CD4-positive, alpha-beta T cell (primary cell): ENCODE measurements at regions not wholly inside any gene's neighbourhood (a gene's known extent, or its start where the extent isn't known, plus 50 kb on each side); places are given as distances from the start of the nearest gene placed in this dataset.

Source experiments
- ATAC-seq: fragments of 200-7000 bp; cut with Tn5 transposase; one replicate; pipeline ENCODE4 v1.10.0; 2022; ENCODE audit warnings: mild to moderate bottlenecking; ENCODE audit not compliant: poor library complexity
- CTCF ChIA-PET: fragments of 350-600 bp; sonication (Branson Sonifier 250); formaldehyde crosslinking; loops from one replicate; lab custom pipeline; 2021; ENCODE audit warnings: antibody characterized with exemption, inconsistent platforms; lab: Charles Lee
- POLR2A ChIA-PET: fragments of 350-600 bp; sonication (Branson Sonifier 250); formaldehyde crosslinking; loops from one replicate; lab custom pipeline; 2021; ENCODE audit warnings: antibody characterized with exemption, inconsistent platforms; lab: Charles Lee
- DNase-seq, 14 experiments: peaks; one replicate each; pipeline ENCODE4 v3.0.0-alpha.2; 2013 to 2020; ENCODE audit warnings: mixed read lengths in 2 of 14
- H3K27ac ChIP-seq, 2 donors: one replicate each; pipeline versions ENCODE4 v1.5.1 to v1.7.0; 2013; ENCODE audit warnings: low read length in 2 of 2, low read depth in 1 of 2, mild to moderate bottlenecking in 1 of 2
- H3K27me3 ChIP-seq, 2 experiments: 1 replicate in 1 of 2; 2 replicates in 1 of 2; pipeline versions ENCODE4 v1.6.1 to v1.7.0; 2013; ENCODE audit warnings: low read length in 2 of 2, control low read depth in 1 of 2, mild to moderate bottlenecking in 1 of 2, moderate library complexity in 1 of 2; ENCODE audit not compliant: insufficient read depth in 2 of 2, control insufficient read depth in 1 of 2
- H3K36me3 ChIP-seq: one replicate; pipeline ENCODE4 v1.6.1; 2013; ENCODE audit warnings: low read length, control low read depth; ENCODE audit not compliant: insufficient read depth
- H3K4me1 ChIP-seq: one replicate; pipeline ENCODE4 v1.6.1; 2013; ENCODE audit warnings: low read length, control low read depth; ENCODE audit not compliant: insufficient read depth
- H3K4me3 ChIP-seq: one replicate; pipeline ENCODE4 v1.5.1; 2013; ENCODE audit warnings: mild to moderate bottlenecking, low read length, moderate library complexity
- H3K9me3 ChIP-seq, 2 experiments: 1 replicate in 1 of 2; 2 replicates in 1 of 2; pipeline versions ENCODE4 v1.6.1 to v1.7.0; 2013; ENCODE audit warnings: low read length in 2 of 2, mild to moderate bottlenecking in 2 of 2, control low read depth in 1 of 2, moderate library complexity in 1 of 2; ENCODE audit not compliant: control insufficient read depth in 1 of 2, insufficient read depth in 1 of 2
- H3K27ac Mint-ChIP-seq: one replicate; pipeline ENCODE4 v1.8.0; 2020; ENCODE audit warnings: mixed read lengths
- H3K27me3 Mint-ChIP-seq: one replicate; pipeline ENCODE4 v1.8.0; 2021; ENCODE audit warnings: mixed read lengths
- H3K36me3 Mint-ChIP-seq: one replicate; pipeline ENCODE4 v1.8.0; 2021; ENCODE audit warnings: low read depth, mixed read lengths
- H3K4me1 Mint-ChIP-seq: one replicate; pipeline ENCODE4 v1.8.0; 2021; ENCODE audit warnings: low read depth, mixed read lengths
- H3K4me3 Mint-ChIP-seq: one replicate; pipeline ENCODE4 v1.8.0; 2020; ENCODE audit warnings: mild to moderate bottlenecking, mixed read lengths
- H3K9me3 Mint-ChIP-seq: one replicate; pipeline ENCODE4 v1.8.0; 2020; ENCODE audit warnings: mixed read lengths
- intact Hi-C, 2 experiments: fragments of 100-400 bp; cut with DNase I in 1 of 2; cut with micrococcal nuclease in 1 of 2; formaldehyde crosslinking; loops; one replicate each; pipeline versions ENCODE4 v1.15.1 to v1.9.0; 2023 to 2025; cut with DNase I, micrococcal nuclease
- TF ChIP-seq, protein P1 (sequence below): fragments of 200-600 bp; IDR thresholded peaks from one replicate; pipeline ENCODE4 v1.8.0; 2022; ENCODE audit warnings: antibody characterized with exemption, mild to moderate bottlenecking

DNA sequence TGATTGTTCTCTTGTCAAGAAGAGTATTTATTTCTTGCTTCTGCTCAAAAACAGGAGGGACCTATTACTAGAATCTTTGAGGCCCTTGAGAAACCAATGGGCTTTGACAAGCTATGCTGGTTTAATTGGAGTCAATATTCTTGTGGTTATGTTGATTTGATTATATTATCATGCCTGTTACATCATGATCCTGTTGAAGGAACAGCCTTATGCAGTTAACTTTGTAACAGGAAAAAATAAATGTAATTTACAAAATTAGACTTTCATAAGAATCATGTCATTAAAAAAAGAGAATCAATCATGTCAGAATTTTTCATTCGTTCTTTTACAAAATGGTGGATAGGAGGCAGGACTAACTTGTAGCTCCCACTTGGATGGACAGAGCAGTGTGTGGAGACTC lies 386.1 kb upstream of the DDI1 start:
- intact Hi-C loops, result no loop called here
- Histone ChIP-seq H3K4me3 (no peak overlapping the region), H3K36me3 (no peaks in the 10 kb centered on the region), H3K9me3 (no peaks in the 10 kb centered on the region), H3K27me3 (no peaks in the 10 kb centered on the region), H3K4me1 (no peaks in the 10 kb centered on the region), H3K27ac (no peak overlapping the region)
- ATAC-seq (no peak), DNase-seq (no peak)
- no peak overlapping the region for H3K4me3 Mint-ChIP-seq
- TF ChIP-seq, protein P1, sequence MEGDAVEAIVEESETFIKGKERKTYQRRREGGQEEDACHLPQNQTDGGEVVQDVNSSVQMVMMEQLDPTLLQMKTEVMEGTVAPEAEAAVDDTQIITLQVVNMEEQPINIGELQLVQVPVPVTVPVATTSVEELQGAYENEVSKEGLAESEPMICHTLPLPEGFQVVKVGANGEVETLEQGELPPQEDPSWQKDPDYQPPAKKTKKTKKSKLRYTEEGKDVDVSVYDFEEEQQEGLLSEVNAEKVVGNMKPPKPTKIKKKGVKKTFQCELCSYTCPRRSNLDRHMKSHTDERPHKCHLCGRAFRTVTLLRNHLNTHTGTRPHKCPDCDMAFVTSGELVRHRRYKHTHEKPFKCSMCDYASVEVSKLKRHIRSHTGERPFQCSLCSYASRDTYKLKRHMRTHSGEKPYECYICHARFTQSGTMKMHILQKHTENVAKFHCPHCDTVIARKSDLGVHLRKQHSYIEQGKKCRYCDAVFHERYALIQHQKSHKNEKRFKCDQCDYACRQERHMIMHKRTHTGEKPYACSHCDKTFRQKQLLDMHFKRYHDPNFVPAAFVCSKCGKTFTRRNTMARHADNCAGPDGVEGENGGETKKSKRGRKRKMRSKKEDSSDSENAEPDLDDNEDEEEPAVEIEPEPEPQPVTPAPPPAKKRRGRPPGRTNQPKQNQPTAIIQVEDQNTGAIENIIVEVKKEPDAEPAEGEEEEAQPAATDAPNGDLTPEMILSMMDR, result no peak
- H3K27me3 Mint-ChIP-seq, result no peaks in the 10 kb centered on the region
- ChIA-PET CTCF (no interaction called here), POLR2A (no interaction called here)
- no peaks in the 10 kb centered on the region for H3K9me3 Mint-ChIP-seq
- H3K4me1 Mint-ChIP-seq, result no peaks in the 10 kb centered on the region
- H3K27ac Mint-ChIP-seq, result no peak overlapping the region
- no peaks in the 10 kb centered on the region for H3K36me3 Mint-ChIP-seq

DNA sequence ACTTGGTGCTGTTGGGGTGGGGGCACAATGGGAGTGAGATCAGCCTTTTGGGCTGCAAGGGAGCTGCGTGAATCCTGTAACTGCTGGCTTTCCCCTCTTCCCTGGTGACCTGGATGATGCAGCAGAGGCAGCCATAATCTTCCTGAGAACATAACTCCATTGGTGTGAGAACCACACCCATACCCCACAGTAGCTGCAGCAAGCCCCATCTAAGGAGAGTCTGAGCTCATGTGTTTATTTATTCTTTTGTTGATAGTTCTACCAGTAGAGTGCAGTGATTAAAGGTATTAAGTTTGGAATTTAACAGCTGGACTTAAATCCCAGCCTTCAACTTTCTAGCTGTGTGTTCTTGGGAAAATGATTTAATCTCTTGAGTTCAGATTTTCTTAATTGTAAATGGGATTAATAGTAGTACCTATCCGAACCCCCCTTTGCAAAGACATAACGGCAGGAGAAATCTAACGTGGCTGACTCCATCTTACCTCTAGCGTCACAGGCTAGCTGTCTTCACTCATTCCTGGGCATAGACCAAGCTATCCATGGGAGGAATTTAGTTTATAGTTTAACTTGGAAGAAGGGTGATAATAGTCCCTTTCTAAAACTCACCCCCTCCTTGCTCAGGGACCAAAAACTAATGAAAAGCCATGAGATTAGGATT lies 385.0 kb upstream of the DDI1 start:
- Mint-ChIP-seq H3K4me3 (no peak overlapping the region), H3K36me3 (no peaks in the 10 kb centered on the region), H3K27me3 (no peaks in the 10 kb centered on the region), H3K4me1 (no peaks in the 10 kb centered on the region), H3K9me3 (no peaks in the 10 kb centered on the region), H3K27ac (no peak overlapping the region)
- no peaks in the 10 kb centered on the region for H3K9me3 ChIP-seq
- no peak overlapping the region for H3K4me3 ChIP-seq
- TF ChIP-seq, protein P1, result no peak
- H3K27ac ChIP-seq, result no peak overlapping the region
- no peaks in the 10 kb centered on the region for H3K4me1 ChIP-seq
- H3K27me3 ChIP-seq, result no peaks in the 10 kb centered on the region
- ChIA-PET CTCF (no interaction called here), POLR2A (no interaction called here)
- no peak for DNase-seq
- ATAC-seq, result no peak
- intact Hi-C loops, result no loop called here
- H3K36me3 ChIP-seq, result no peaks in the 10 kb centered on the region

DNA sequence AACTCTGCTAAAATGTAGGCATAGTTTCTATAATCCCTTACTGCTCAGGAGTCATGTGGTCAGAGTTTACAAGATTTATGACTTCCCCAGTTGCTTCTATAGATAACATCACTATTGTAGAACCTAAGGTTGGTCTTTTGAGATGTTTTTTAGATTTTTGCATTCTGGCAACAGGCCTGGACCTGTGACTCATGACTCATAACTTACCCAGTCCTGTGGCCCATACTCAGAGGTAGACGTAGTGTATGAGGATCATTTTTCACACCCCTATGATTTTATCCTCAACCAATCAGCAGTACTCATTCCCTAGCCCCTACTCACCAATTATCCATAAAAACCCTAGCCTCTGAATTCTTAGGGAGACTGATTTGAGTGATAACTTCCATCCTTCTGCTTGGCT lies 384.4 kb upstream of the DDI1 start:
- no peak overlapping the region for H3K4me3 Mint-ChIP-seq
- H3K27ac ChIP-seq, result no peak overlapping the region
- no peaks in the 10 kb centered on the region for H3K27me3 ChIP-seq
- intact Hi-C loops, result no loop called here
- DNase-seq (no peak), ATAC-seq (no peak)
- POLR2A ChIA-PET, result no interaction called here
- CTCF ChIA-PET, result no interaction called here
- H3K27ac Mint-ChIP-seq, result no peak overlapping the region
- H3K27me3 Mint-ChIP-seq, result no peaks in the 10 kb centered on the region
- H3K36me3 ChIP-seq, result no peaks in the 10 kb centered on the region
- H3K4me1 Mint-ChIP-seq, result no peaks in the 10 kb centered on the region
- H3K4me1 ChIP-seq, result no peaks in the 10 kb centered on the region
- H3K9me3 ChIP-seq, result no peaks in the 10 kb centered on the region
- no peaks in the 10 kb centered on the region for H3K36me3 Mint-ChIP-seq
- H3K9me3 Mint-ChIP-seq, result no peaks in the 10 kb centered on the region
- TF ChIP-seq, protein P1, result no peak
- no peak overlapping the region for H3K4me3 ChIP-seq
